ENCODE measurements at regions not wholly inside any gene's neighbourhood (a gene's known extent, or its start where the extent isn't known, plus 50 kb on each side); places are given as distances from the start of the nearest gene placed in this dataset.

DNA sequence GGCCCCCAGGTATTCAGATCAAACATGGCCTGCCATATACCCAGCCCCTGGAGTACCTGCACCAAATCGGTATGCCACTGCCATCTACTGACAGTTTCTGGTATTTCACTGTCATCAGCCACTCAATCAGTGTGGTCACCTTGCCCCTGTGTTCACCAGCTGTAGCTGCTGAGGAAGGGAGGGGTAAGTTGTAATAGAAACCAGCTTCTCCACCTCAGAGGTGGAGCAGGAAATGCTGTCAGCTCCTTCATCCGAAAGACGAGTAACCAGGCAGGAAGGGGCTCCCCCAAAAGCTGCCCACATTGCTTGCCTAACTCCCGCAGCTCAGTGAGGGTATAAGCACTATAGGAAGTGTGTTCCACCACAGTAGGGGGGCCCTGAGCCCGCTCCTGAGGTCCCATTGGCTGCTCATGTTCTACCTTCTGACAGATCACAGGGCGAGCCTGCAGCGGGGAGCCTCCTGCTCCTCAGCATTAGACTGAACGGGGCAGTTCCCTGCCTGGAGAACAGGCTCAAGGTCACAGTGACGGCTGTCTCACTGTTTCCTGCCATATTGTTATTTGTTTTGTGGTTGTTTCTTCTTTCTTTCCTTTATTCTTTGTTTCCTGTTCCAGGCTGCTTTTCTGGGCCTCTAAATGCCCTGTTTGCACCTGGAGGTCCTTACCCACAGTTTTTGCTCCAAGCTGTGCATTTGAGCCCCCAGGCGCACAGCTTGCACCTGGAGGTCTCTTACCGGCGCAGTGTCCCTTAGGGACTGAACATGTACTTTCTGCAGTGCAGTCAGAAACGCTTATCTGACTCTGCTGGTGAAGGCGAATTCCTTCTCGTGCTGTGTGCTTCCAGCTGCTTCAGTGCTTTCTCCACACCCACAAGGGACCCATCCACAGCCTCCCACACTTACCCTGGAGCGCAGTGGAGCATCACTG is 1638.3 kb downstream of the MRPL39 start:
- Histone ChIP-seq H3K4me1 (ENCODE audit: insufficient read depth, low read length, poor library complexity, severe bottlenecking) (peaks cover 13% of the 10 kb centered on the region), H3K4me3 (ENCODE audit: low read length, poor library complexity, severe bottlenecking) (peak overlapping the region; percentile 63), H3K9me3 (ENCODE audit: insufficient read depth, low read depth, low read length) (no peaks in the 10 kb centered on the region), H3K4me2 (ENCODE audit: low read depth, low read length, poor library complexity, severe bottlenecking) (peak overlapping the region; percentile 70), H4K20me1 (ENCODE audit: insufficient read depth, low read length, poor library complexity, severe bottlenecking) (no peaks in the 10 kb centered on the region), H3F3A (ENCODE audit: low read depth) (no peaks in the 10 kb centered on the region), H3K27me3 (ENCODE audit: insufficient read depth, low read length, poor library complexity, severe bottlenecking) (no peaks in the 10 kb centered on the region), H3K36me3 (ENCODE audit: insufficient read depth, low read length) (no peaks in the 10 kb centered on the region), H2AFZ (ENCODE audit: low read length) (peak overlapping the region; percentile 68), H3K79me2 (ENCODE audit: insufficient read depth, low read length) (no peaks in the 10 kb centered on the region), H3K9ac (ENCODE audit: low read depth, low read length, poor library complexity, severe bottlenecking) (peak overlapping the region; percentile 34), H3K9me2 (replicated peaks; ENCODE audit: low read depth, low read length) (no peaks in the 10 kb centered on the region)
- TF ChIP-seq CTCF (conservative IDR thresholded peaks at IDR 0.05; ENCODE audit: low read length) (peak; percentile 90), EZH2phosphoT487 (IDR thresholded peaks at IDR 0.05; ENCODE audit: borderline replicate concordance) (no peak)

DNA sequence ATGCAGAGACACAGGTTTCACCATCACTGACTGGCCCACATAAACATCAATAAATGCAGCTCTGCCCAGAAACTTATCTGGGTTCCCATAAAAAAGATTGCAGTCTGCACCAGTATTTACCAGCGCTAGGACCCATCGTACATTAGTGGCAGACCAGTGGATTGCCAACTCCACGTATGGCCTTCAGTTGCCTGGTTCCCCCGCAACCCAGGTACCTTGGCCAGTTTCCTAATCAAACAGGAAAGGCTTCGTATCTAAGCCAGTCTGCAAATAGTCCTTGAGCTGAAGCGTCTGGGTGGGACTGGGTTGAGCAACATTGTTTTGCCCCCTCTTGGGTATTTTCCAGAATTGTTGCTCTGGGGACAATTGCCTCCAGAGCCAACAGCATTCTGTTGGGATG is 1639.3 kb downstream of the MRPL39 start:
- Histone ChIP-seq H3K79me2 (ENCODE audit: insufficient read depth, low read length) (no peaks in the 10 kb centered on the region), H2AFZ (ENCODE audit: low read length) (no peak overlapping the region), H3K4me2 (ENCODE audit: low read depth, low read length, poor library complexity, severe bottlenecking) (peak overlapping the region; percentile 17)

GRCh38 chr21:23963454-23963853 is 1643.8 kb downstream of the MRPL39 start:
- no peak for TF ChIP-seq EZH2phosphoT487 (IDR thresholded peaks at IDR 0.05; ENCODE audit: borderline replicate concordance)
- no peak for TF ChIP-seq CTCF (conservative IDR thresholded peaks at IDR 0.05; ENCODE audit: low read length)
- Histone ChIP-seq H3K9ac (ENCODE audit: low read depth, low read length, poor library complexity, severe bottlenecking) (no peak overlapping the region), H3K4me3 (ENCODE audit: low read length, poor library complexity, severe bottlenecking) (no peak overlapping the region), H3K9me3 (ENCODE audit: insufficient read depth, low read depth, low read length) (no peaks in the 10 kb centered on the region), H3K9me2 (replicated peaks; ENCODE audit: low read depth, low read length) (no peaks in the 10 kb centered on the region), H3F3A (ENCODE audit: low read depth) (no peaks in the 10 kb centered on the region), H3K4me1 (ENCODE audit: insufficient read depth, low read length, poor library complexity, severe bottlenecking) (peaks cover 8% of the 10 kb centered on the region), H4K20me1 (ENCODE audit: insufficient read depth, low read length, poor library complexity, severe bottlenecking) (no peaks in the 10 kb centered on the region), H3K27me3 (ENCODE audit: insufficient read depth, low read length, poor library complexity, severe bottlenecking) (no peaks in the 10 kb centered on the region), H3K36me3 (ENCODE audit: insufficient read depth, low read length) (no peaks in the 10 kb centered on the region), H3K79me2 (ENCODE audit: insufficient read depth, low read length) (no peaks in the 10 kb centered on the region), H3K4me2 (ENCODE audit: low read depth, low read length, poor library complexity, severe bottlenecking) (no peak overlapping the region), H2AFZ (ENCODE audit: low read length) (no peak overlapping the region)

More for the DNA sequence above, 1639.3 kb downstream of the MRPL39 start:
- H3F3A ChIP-seq (ENCODE audit: low read depth) = no peaks in the 10 kb centered on the region
- no peaks in the 10 kb centered on the region for H3K27me3 ChIP-seq (ENCODE audit: insufficient read depth, low read length, poor library complexity, severe bottlenecking)
- no peaks in the 10 kb centered on the region for H3K9me2 ChIP-seq (replicated peaks; ENCODE audit: low read depth, low read length)
- H3K4me1 ChIP-seq (ENCODE audit: insufficient read depth, low read length, poor library complexity, severe bottlenecking) = peaks cover 13% of the 10 kb centered on the region
- no peak overlapping the region for H3K9ac ChIP-seq (ENCODE audit: low read depth, low read length, poor library complexity, severe bottlenecking)
- no peak overlapping the region for H3K4me3 ChIP-seq (ENCODE audit: low read length, poor library complexity, severe bottlenecking)
- H3K36me3 ChIP-seq (ENCODE audit: insufficient read depth, low read length) = no peaks in the 10 kb centered on the region
- H4K20me1 ChIP-seq (ENCODE audit: insufficient read depth, low read length, poor library complexity, severe bottlenecking) = no peaks in the 10 kb centered on the region
- no peaks in the 10 kb centered on the region for H3K9me3 ChIP-seq (ENCODE audit: insufficient read depth, low read depth, low read length)
- TF ChIP-seq CTCF (conservative IDR thresholded peaks at IDR 0.05; ENCODE audit: low read length) = no peak
- no peak for TF ChIP-seq EZH2phosphoT487 (IDR thresholded peaks at IDR 0.05; ENCODE audit: borderline replicate concordance)

Measured in Loucy (cell line).